Tibial nerve (tissue), 4 donors: ENCODE measurements at regions not wholly inside any gene's neighbourhood (a gene's known extent, or its start where the extent isn't known, plus 50 kb on each side); places are given as distances from the start of the nearest gene placed in this dataset.

Experiments
- EP300 ChIP-seq, 2 donors: sonication (generic); formaldehyde crosslinking; IDR thresholded peaks; one replicate each; pipeline ENCODE4 v1.6.1; 2017; ENCODE audit warnings: antibody characterized with exemption in 2 of 2, mild to moderate bottlenecking in 1 of 2
- POLR2A ChIP-seq, 2 donors: fragments of 450-650 bp; IDR thresholded peaks; one replicate each; pipeline ENCODE4 v1.6.1; 2017; ENCODE audit warnings: antibody characterized with exemption in 2 of 2, mild to moderate bottlenecking in 2 of 2, moderate library complexity in 2 of 2
- TF ChIP-seq, protein P1 (sequence below), 5 experiments: fragments of 200-600 bp in 3 of 5; fragments of 450-650 bp in 2 of 5; sonication (generic) in 3 of 5; IDR thresholded peaks; one replicate each; pipeline ENCODE4 v1.5.1; 2016 to 2019; ENCODE audit warnings: antibody characterized with exemption in 5 of 5, mild to moderate bottlenecking in 3 of 5, moderate library complexity in 2 of 5

DNA sequence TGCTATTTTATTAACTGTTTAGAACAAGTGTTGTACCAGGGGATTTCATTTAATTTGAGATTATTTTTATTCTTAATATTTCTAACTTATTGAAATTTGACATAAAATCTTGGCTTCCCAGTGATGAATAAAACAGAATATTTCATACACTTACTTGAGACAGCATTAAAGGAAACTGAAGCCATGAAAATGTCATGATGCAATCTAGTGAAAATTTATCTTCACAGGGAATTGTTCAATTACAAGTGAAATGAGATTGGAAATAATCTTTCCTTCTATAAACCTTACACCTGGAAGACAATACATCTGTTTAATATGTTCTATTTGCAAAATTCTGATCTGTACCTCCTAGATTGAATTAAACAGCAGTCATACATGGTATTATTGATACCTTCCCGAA is 511.0 kb upstream of the CDH7 start:
- TF ChIP-seq, protein P1, sequence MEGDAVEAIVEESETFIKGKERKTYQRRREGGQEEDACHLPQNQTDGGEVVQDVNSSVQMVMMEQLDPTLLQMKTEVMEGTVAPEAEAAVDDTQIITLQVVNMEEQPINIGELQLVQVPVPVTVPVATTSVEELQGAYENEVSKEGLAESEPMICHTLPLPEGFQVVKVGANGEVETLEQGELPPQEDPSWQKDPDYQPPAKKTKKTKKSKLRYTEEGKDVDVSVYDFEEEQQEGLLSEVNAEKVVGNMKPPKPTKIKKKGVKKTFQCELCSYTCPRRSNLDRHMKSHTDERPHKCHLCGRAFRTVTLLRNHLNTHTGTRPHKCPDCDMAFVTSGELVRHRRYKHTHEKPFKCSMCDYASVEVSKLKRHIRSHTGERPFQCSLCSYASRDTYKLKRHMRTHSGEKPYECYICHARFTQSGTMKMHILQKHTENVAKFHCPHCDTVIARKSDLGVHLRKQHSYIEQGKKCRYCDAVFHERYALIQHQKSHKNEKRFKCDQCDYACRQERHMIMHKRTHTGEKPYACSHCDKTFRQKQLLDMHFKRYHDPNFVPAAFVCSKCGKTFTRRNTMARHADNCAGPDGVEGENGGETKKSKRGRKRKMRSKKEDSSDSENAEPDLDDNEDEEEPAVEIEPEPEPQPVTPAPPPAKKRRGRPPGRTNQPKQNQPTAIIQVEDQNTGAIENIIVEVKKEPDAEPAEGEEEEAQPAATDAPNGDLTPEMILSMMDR (IDR thresholded peaks at IDR 0.05): no peak
- no peak for TF ChIP-seq POLR2A (IDR thresholded peaks at IDR 0.05)
- no peak for TF ChIP-seq EP300 (IDR thresholded peaks at IDR 0.05)
